Loucy (cell line): ENCODE measurements at regions not wholly inside any gene's neighbourhood (a gene's known extent, or its start where the extent isn't known, plus 50 kb on each side); places are given as distances from the start of the nearest gene placed in this dataset.

Experiments
- CTCF ChIP-seq: fragments of 200-600 bp; sonication (generic); conservative IDR thresholded peaks from 2 replicates; pipeline ENCODE4 v1.5.1; 2014; ENCODE audit warnings: mild to moderate bottlenecking, antibody characterized with exemption, low read length
- EZH2phosphoT487 ChIP-seq: fragments of 200-600 bp; IDR thresholded peaks from 2 replicates; pipeline ENCODE4 v1.6.1; 2018; ENCODE audit warnings: antibody characterized with exemption, mild to moderate bottlenecking, moderate library complexity, borderline replicate concordance

GRCh38 chr1:79896140-79896539 is 889.6 kb upstream of the ADGRL4 start:
- TF ChIP-seq CTCF (no peak), EZH2phosphoT487 (no peak)
